ENCODE measurements at regions not wholly inside any gene's neighbourhood (a gene's known extent, or its start where the extent isn't known, plus 50 kb on each side); places are given as distances from the start of the nearest gene placed in this dataset.

GRCh38 chr13:75197803-75198202, 284.2 kb downstream of the TBC1D4 start:
- DNase-seq (ENCODE audit: low spot score), result no peak
- no peak for TF ChIP-seq CTCF (IDR thresholded peaks at IDR 0.05; ENCODE audit: extremely low read depth, missing control alignments)

- no peak for TF ChIP-seq CTCF (IDR thresholded peaks at IDR 0.05; ENCODE audit: extremely low read depth, missing control alignments)
- DNase-seq (ENCODE audit: low spot score), result no peak
Observed at GRCh38 chr13:75196147-75196837, 285.7 kb downstream of the TBC1D4 start.

- DNase-seq (ENCODE audit: low spot score), result no peak
- TF ChIP-seq CTCF (IDR thresholded peaks at IDR 0.05; ENCODE audit: extremely low read depth, missing control alignments), result no peak
Observed at GRCh38 chr13:75195495-75196146, 286.3 kb downstream of the TBC1D4 start.

- no peak for TF ChIP-seq CTCF (IDR thresholded peaks at IDR 0.05; ENCODE audit: extremely low read depth, missing control alignments)
- no peak for DNase-seq (ENCODE audit: low spot score)
Observed at GRCh38 chr13:75194717-75195462, 287.1 kb downstream of the TBC1D4 start.

- no peak for TF ChIP-seq CTCF (IDR thresholded peaks at IDR 0.05; ENCODE audit: extremely low read depth, missing control alignments)
- no peak for DNase-seq (ENCODE audit: low spot score)
Observed at GRCh38 chr13:75186379-75186778, 295.6 kb downstream of the TBC1D4 start.

- no peak for DNase-seq (ENCODE audit: low spot score)
- TF ChIP-seq CTCF (IDR thresholded peaks at IDR 0.05; ENCODE audit: extremely low read depth, missing control alignments), result no peak
Observed at GRCh38 chr13:75181906-75182305, 300.1 kb downstream of the TBC1D4 start.
